ENCODE measurements at regions not wholly inside any gene's neighbourhood (a gene's known extent, or its start where the extent isn't known, plus 50 kb on each side); places are given as distances from the start of the nearest gene placed in this dataset.

DNA sequence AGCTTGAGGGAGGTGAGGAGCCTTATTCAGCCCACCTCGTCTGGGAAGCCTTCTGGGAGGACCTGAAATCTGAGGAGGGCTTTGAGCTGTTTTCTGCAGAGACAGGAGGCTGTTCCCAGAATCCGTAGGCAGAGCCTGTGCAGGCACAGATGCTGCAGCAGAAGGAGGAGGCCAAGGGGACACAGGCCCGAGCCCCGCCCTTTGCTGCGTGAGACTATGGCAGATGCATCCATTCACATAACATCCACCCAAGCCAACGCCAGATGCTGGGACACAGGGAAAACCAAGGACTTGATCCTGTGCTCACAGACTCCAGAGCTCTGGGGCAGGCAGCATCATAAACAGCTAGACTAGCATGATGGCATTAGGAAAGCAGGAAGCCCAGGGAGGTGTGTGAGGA is 98.2 kb downstream of the KCNF1 start:
- Mint-ChIP-seq H3K27ac (ENCODE audit: low read depth) (no peak overlapping the region), H3K36me3 (ENCODE audit: insufficient read depth) (peaks cover 2% of the 10 kb centered on the region), H3K27me3 (peaks cover 40% of the 10 kb centered on the region), H3K9me3 (peaks cover 13% of the 10 kb centered on the region), H3K4me3 (no peak overlapping the region), H3K4me1 (no peaks in the 10 kb centered on the region)
- DNase-seq (ENCODE audit: low spot score in 2 of 2) = no peak
- ATAC-seq (replicated peaks; ENCODE audit: extremely low read depth, poor library complexity, severe bottlenecking) = no peak

DNA sequence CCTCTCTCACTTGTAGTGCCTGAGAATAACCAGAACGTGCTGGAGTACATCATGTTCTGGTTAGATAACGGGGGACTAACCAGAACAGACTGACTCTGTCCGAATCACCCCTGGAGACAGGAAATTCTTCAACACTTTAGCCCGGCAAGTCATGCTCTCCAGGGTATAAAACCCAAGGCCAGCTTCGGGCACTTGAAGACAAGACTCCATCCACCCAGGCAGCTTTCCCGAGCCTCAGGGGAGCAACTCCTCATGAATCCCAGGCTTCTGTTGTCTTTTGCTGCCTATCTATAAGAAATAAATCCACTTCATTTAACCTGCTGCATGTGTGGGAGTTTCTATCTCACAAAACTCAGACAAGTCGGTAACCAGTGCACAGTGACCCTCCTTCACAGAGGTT is 99.6 kb downstream of the KCNF1 start:
- no peak for ATAC-seq (replicated peaks; ENCODE audit: extremely low read depth, poor library complexity, severe bottlenecking)
- Mint-ChIP-seq H3K4me3 (no peak overlapping the region), H3K9me3 (peaks cover 13% of the 10 kb centered on the region)

DNA sequence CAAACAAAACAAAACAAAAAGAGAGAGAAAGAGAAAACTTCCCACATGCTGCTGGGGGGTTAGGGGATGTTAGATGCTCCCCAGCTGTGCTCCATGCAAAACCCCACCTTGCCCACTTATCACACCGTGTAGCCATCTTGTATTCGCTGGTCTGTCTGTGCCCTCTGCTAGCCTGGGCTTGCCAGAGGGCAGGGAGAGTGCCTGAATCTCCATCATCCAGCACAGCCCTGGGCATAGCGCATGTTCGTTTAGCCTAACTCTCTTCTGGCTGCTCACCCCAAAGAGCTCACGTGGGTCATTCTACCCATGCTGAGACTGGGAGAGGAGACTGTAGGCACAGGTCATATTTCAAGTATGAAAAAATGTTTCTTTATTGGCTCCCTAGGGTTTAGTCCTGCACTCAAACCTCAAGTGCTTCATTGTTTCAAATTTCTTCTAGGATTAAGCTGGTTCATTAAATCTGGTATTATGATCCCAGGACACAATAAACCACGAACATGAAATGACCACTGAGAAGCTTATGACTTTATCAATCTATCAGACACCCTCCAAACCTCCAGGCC is 100.5 kb downstream of the KCNF1 start:
- ATAC-seq (replicated peaks; ENCODE audit: extremely low read depth, poor library complexity, severe bottlenecking) = no peak
- Mint-ChIP-seq H3K9me3 (peaks cover 13% of the 10 kb centered on the region), H3K4me3 (no peak overlapping the region), H3K27ac (ENCODE audit: low read depth) (no peak overlapping the region), H3K4me1 (no peaks in the 10 kb centered on the region), H3K27me3 (peaks cover 36% of the 10 kb centered on the region), H3K36me3 (ENCODE audit: insufficient read depth) (peaks cover 2% of the 10 kb centered on the region)
- DNase-seq (ENCODE audit: low spot score in 2 of 2) = no peak

More for the DNA sequence above, 99.6 kb downstream of the KCNF1 start:
- peaks cover 2% of the 10 kb centered on the region for H3K36me3 Mint-ChIP-seq (ENCODE audit: insufficient read depth)
- H3K27ac Mint-ChIP-seq (ENCODE audit: low read depth) = no peak overlapping the region
- no peak for DNase-seq (ENCODE audit: low spot score in 2 of 2)
- no peaks in the 10 kb centered on the region for H3K4me1 Mint-ChIP-seq
- H3K27me3 Mint-ChIP-seq = peaks cover 36% of the 10 kb centered on the region

DNA sequence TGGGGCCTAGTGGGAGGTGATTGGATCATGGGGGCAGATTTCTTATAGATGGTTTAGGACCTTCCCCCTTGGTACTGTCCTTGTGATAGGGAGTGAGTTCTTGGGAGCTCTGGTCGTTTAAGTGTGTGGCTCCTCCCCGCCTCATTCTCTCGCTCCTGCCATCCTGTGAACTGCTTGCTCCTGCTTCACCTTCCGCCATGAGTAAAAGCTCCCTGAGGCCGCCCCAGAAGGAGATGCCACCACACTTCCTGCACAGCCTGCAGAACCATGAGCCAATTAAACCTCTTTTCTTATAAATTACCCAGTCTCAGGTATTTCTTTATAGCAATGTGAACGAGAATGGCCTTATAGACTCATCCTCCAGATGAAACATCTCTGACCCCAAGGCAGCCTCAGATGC is 101.5 kb downstream of the KCNF1 start:
- Mint-ChIP-seq H3K4me1 (no peaks in the 10 kb centered on the region), H3K4me3 (no peak overlapping the region), H3K27me3 (peaks cover 43% of the 10 kb centered on the region), H3K36me3 (ENCODE audit: insufficient read depth) (peaks cover 2% of the 10 kb centered on the region), H3K27ac (ENCODE audit: low read depth) (no peak overlapping the region), H3K9me3 (peaks cover 13% of the 10 kb centered on the region)
- ATAC-seq (replicated peaks; ENCODE audit: extremely low read depth, poor library complexity, severe bottlenecking) (no peak), DNase-seq (ENCODE audit: low spot score in 2 of 2) (no peak)

DNA sequence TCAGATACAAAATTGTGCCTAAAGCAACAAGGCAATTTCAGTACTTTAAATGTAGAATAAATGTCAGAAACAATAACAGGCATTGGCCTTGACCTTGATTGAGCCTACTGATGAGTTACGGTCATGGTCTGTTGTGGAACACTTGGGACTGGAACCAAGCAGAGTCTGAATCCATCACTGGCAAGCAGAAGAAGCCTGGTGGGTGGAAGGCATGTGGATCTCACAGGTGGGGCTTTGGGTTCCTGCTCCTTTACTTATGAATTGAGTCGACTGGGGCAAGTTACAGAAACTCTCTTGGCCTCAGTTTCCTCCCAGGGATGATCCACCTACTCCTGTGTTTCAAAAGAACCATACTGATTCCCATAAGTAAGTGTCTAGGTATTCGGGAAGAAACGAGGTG is 102.3 kb downstream of the KCNF1 start:
- Mint-ChIP-seq H3K27ac (ENCODE audit: low read depth) (no peak overlapping the region), H3K36me3 (ENCODE audit: insufficient read depth) (peaks cover 2% of the 10 kb centered on the region)

DNA sequence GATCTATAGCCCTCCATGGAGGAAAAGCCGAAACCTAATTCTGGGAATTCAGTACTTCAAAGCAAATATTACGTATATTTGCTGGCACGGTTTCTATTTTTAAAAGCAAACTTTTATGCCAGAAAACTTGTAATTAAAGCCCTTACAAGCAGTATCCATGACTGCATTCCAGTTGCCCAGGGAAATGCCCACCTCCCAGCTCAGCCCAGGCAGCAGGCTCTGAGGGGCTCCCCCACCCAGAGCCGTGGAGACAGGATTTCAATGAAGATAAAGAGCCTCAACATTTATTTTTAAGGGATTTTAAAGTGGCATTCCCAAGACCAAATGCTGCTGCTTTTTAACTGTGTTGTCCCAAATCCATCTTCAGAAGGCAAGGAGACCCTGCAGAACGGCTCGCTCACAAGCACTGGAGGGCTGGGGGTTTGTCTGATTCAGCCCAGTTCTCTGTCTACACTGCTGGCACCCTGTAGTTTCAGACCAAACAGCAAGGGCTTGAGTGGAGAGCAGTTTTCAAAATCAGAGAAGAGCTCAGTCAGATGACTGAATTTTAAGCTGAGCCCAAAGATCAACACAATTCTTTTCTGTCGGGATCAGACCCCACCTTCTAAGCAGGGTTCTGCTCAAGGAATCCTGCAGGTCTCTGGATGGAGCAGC is 105.1 kb downstream of the KCNF1 start:
- Mint-ChIP-seq H3K4me3 (no peak overlapping the region), H3K4me1 (no peaks in the 10 kb centered on the region), H3K36me3 (ENCODE audit: insufficient read depth) (no peaks in the 10 kb centered on the region), H3K27me3 (peaks cover 62% of the 10 kb centered on the region), H3K9me3 (peaks cover 5% of the 10 kb centered on the region), H3K27ac (ENCODE audit: low read depth) (no peak overlapping the region)
- DNase-seq (ENCODE audit: low spot score in 2 of 2) (no peak), ATAC-seq (replicated peaks; ENCODE audit: extremely low read depth, poor library complexity, severe bottlenecking) (no peak)

More for the DNA sequence above, 102.3 kb downstream of the KCNF1 start:
- H3K9me3 Mint-ChIP-seq = peaks cover 13% of the 10 kb centered on the region
- H3K4me1 Mint-ChIP-seq = no peaks in the 10 kb centered on the region
- no peak overlapping the region for H3K4me3 Mint-ChIP-seq
- ATAC-seq (replicated peaks; ENCODE audit: extremely low read depth, poor library complexity, severe bottlenecking) (no peak), DNase-seq (ENCODE audit: low spot score in 2 of 2) (no peak)
- peaks cover 52% of the 10 kb centered on the region for H3K27me3 Mint-ChIP-seq

DNA sequence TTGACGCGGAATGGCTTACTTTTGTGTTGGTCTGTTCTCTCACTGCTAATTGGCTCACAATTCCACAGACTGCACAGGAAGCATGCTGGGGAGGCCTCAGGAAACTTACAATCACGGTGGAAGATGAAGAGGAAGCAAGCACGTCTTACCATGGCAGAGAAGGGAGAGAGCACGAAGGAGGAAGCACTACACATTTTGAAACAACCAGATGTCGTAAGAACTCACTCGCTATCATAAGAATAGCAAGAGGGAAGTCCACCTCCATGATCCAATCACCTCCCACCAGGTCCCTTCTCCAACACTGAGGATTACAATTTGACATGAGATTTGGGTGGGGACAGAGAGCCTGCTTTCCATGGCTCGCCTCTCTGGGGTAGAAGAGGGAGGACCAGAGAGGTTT is 106.2 kb downstream of the KCNF1 start:
- ATAC-seq (replicated peaks; ENCODE audit: extremely low read depth, poor library complexity, severe bottlenecking) (no peak), DNase-seq (ENCODE audit: low spot score in 2 of 2) (no peak)
- Mint-ChIP-seq H3K27me3 (peaks cover 65% of the 10 kb centered on the region), H3K4me3 (no peak overlapping the region), H3K36me3 (ENCODE audit: insufficient read depth) (no peaks in the 10 kb centered on the region), H3K9me3 (peaks cover 5% of the 10 kb centered on the region), H3K4me1 (no peaks in the 10 kb centered on the region), H3K27ac (ENCODE audit: low read depth) (no peak overlapping the region)

DNA sequence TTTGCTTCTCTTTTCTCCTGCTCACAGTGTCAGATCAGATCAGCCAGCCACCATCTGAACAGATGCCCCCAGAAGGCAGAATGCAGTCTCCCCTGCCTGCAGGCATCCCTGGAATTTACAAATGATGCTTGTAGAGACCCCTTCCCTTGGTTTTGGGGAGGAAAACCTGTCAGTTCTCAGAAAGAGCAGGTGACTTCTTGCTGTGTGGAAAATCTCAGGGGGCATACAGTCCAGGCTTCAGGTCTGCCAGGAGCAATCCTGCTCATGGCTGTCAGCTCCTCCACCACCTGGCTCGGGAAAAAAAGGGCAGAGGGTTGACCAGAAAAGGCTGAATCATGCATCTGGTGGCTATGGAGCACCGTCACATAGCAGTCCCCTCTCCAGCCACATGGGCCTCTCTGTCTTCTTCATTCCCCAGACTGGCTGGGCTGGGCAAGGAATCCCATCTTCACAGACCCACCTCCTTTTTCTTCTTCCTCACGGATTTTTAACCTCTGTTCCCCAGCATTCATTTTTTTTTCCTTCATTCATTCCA is 107.0 kb downstream of the KCNF1 start:
- H3K4me3 Mint-ChIP-seq = no peak overlapping the region
- no peak for DNase-seq (ENCODE audit: low spot score in 2 of 2)
- peaks cover 57% of the 10 kb centered on the region for H3K27me3 Mint-ChIP-seq
- ATAC-seq (replicated peaks; ENCODE audit: extremely low read depth, poor library complexity, severe bottlenecking) = no peak
- no peak overlapping the region for H3K27ac Mint-ChIP-seq (ENCODE audit: low read depth)
- H3K9me3 Mint-ChIP-seq = peaks cover 2% of the 10 kb centered on the region
- H3K36me3 Mint-ChIP-seq (ENCODE audit: insufficient read depth) = no peaks in the 10 kb centered on the region
- no peaks in the 10 kb centered on the region for H3K4me1 Mint-ChIP-seq

DNA sequence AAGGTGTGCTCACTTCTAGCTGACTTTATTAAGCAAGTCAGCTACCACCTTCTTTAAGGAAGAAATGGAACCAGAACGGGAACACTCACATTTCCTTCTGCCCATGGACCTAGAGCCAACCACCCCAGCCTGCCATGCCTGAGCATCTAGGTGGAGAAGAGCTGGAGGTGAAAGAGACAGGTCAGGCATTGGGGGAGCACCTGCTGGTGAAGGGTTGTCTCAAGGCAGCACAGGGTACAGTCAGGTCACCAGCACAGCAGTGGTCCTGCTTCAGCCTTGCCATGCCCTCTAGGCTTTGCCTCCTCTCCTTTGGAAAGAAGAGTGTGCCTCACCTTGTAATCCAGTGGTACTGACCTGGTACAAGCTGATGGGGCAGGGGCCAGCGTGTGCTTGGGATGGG is 107.9 kb downstream of the KCNF1 start:
- peaks cover 53% of the 10 kb centered on the region for H3K27me3 Mint-ChIP-seq
- DNase-seq (ENCODE audit: low spot score in 2 of 2) = no peak
- ATAC-seq (replicated peaks; ENCODE audit: extremely low read depth, poor library complexity, severe bottlenecking) = no peak
- H3K27ac Mint-ChIP-seq (ENCODE audit: low read depth) = no peak overlapping the region
- no peaks in the 10 kb centered on the region for H3K36me3 Mint-ChIP-seq (ENCODE audit: insufficient read depth)
- H3K4me1 Mint-ChIP-seq = no peaks in the 10 kb centered on the region
- no peak overlapping the region for H3K4me3 Mint-ChIP-seq
- H3K9me3 Mint-ChIP-seq = no peaks in the 10 kb centered on the region

DNA sequence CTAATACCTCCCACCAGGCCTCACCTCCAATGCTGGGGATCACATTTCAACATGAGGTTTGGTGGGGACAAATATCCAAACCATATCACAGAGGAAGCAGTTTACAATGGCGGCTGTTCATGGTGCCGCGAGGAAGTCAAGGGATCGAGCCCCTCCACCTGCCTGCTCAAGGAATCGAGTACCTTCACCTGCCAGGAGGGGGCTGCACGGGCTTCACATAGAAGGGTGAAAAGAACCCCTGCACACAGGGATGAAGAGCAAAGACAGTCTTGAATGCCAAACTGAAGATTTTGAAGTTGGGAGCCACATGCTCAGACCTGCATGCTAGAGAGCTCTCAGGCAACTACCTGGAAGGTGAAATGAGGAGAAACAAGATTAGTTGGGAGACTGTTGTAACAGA is 110.3 kb downstream of the KCNF1 start:
- Mint-ChIP-seq H3K27me3 (peaks cover 42% of the 10 kb centered on the region), H3K4me1 (no peaks in the 10 kb centered on the region), H3K27ac (ENCODE audit: low read depth) (no peak overlapping the region), H3K9me3 (no peaks in the 10 kb centered on the region), H3K4me3 (no peak overlapping the region), H3K36me3 (ENCODE audit: insufficient read depth) (no peaks in the 10 kb centered on the region)
- DNase-seq (ENCODE audit: low spot score in 2 of 2) = no peak
- no peak for ATAC-seq (replicated peaks; ENCODE audit: extremely low read depth, poor library complexity, severe bottlenecking)

DNA sequence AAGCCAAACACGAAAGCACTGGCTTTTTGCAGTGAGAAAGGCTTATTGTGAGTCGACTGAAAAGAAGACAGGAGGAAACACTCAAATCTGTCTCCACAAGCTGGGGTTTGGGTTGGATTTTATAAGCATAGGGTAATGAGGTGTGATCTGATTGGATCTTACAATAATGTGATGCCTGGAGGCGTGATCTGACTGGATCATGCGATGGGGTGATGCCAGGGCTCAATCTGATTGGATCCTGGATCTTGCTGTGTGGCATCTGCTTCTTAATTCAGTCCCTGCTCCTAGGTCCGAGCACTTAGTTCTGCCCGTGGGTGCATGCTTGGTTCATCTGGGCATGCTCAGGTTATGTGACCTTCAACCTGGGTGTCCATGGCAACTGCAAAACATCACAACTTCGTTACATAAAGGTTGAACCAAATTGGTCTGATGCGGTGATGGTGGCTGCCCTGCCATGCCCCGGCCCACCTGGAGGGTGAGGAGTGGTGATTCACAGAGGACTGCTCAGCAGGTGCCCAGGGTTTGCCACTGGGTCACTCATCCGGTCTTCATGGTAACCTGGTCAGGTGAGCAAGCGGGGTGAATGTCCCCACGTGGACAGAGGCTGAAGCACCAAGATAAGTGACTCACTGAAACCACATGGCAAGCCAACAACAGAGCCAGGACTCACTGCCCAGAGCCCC is 111.0 kb downstream of the KCNF1 start:
- Mint-ChIP-seq H3K9me3 (no peaks in the 10 kb centered on the region), H3K36me3 (ENCODE audit: insufficient read depth) (no peaks in the 10 kb centered on the region), H3K4me1 (no peaks in the 10 kb centered on the region), H3K27ac (ENCODE audit: low read depth) (no peak overlapping the region), H3K4me3 (no peak overlapping the region), H3K27me3 (peaks cover 40% of the 10 kb centered on the region)
- ATAC-seq (replicated peaks; ENCODE audit: extremely low read depth, poor library complexity, severe bottlenecking) (no peak), DNase-seq (ENCODE audit: low spot score in 2 of 2) (no peak)

DNA sequence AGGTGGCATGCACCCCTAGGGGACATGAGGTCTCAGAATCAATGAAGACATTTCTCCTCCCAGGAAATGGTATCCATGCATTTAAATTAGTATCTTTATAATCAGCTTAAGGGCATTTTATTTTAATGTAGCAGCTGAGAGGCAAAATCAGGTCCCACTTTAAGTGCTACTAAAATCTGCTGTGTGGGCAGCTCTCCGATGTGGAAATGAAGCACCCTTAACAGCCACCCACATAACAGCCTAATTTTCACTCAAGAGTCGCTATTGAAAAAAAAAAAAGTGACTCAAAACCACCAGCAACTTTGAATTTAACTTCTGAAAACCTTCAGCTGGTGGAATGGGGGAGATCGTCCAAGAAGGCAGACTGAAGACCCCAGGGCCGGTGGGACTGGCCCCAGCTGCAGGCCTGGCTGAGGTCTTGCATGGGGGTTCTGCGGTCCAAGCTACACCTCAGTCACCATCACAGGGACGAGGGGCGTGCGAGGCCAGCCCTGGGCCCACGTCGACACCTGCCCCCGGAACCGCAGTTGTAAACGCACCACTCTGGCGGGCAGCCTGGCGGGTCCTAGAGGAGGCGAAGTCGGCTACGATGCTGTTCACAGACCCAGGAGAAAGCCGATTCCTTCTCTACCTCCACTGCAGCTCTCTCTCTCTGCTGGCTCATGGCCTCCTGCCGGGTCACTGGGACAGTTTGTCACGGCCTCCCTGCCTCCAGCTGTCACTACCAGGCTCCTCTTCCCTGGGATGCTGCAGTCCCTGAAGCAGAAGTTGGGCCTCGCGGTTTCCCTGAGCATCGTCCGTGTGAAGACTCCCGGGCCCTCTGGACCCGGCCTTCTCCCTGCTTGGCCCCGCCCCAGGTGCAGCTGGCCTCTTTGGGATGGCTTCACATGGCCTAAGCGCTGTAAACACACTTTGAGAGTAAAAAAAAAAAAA is 111.9 kb downstream of the KCNF1 start:
- H3K9me3 Mint-ChIP-seq = no peaks in the 10 kb centered on the region
- ATAC-seq (replicated peaks; ENCODE audit: extremely low read depth, poor library complexity, severe bottlenecking) (no peak), DNase-seq (ENCODE audit: low spot score in 2 of 2) (no peak)
- H3K4me1 Mint-ChIP-seq = no peaks in the 10 kb centered on the region
- peaks cover 40% of the 10 kb centered on the region for H3K27me3 Mint-ChIP-seq
- no peak overlapping the region for H3K27ac Mint-ChIP-seq (ENCODE audit: low read depth)
- H3K4me3 Mint-ChIP-seq = no peak overlapping the region
- no peaks in the 10 kb centered on the region for H3K36me3 Mint-ChIP-seq (ENCODE audit: insufficient read depth)

Data from central memory CD8-positive, alpha-beta T cell (primary cell).